Sigmoid colon (tissue), 6 donors: ENCODE measurements at regions not wholly inside any gene's neighbourhood (a gene's known extent, or its start where the extent isn't known, plus 50 kb on each side); places are given as distances from the start of the nearest gene placed in this dataset.

Experiments used
- DNase-seq: peaks from one replicate; pipeline ENCODE4 v3.0.0-alpha.2; 2019
- H3K27ac ChIP-seq, 4 donors: fragments of 200-600 bp; sonication (generic); one replicate each; pipeline ENCODE4 v1.5.1; 2016 to 2019; ENCODE audit warnings: mild to moderate bottlenecking in 1 of 4
- H3K27me3 ChIP-seq, 3 donors: fragments of 200-600 bp; sonication (generic); one replicate each; pipeline ENCODE4 v1.5.1; 2019; ENCODE audit warnings: mild to moderate bottlenecking in 1 of 3
- H3K36me3 ChIP-seq, 4 donors: fragments of 200-600 bp; sonication (generic); one replicate each; pipeline ENCODE4 v1.5.1; 2016 to 2019
- H3K4me1 ChIP-seq, 4 donors: fragments of 200-600 bp; sonication (generic); one replicate each; pipeline ENCODE4 v1.5.1; 2017 to 2019
- H3K4me3 ChIP-seq, 4 donors: fragments of 200-600 bp; sonication (generic); one replicate each; pipeline ENCODE4 v1.5.1; 2017 to 2019; ENCODE audit warnings: mild to moderate bottlenecking in 2 of 4, moderate library complexity in 1 of 4
- H3K9me3 ChIP-seq, 4 donors: fragments of 200-600 bp in 3 of 4; sonication (generic) in 3 of 4; one replicate each; pipeline versions ENCODE4 v1.5.1 to v1.6.1; 2013 to 2019
- EP300 ChIP-seq, 4 donors: sonication (generic); formaldehyde crosslinking; IDR thresholded peaks; one replicate each; pipeline ENCODE4 v1.6.1; 2017; ENCODE audit warnings: antibody characterized with exemption in 4 of 4
- POLR2A ChIP-seq, 2 donors: fragments of 450-650 bp; IDR thresholded peaks; one replicate each; pipeline ENCODE4 v1.6.1; 2016; ENCODE audit warnings: antibody characterized with exemption in 2 of 2, mild to moderate bottlenecking in 2 of 2, moderate library complexity in 2 of 2
- POLR2AphosphoS5 ChIP-seq, 4 donors: sonication (generic); formaldehyde crosslinking; IDR thresholded peaks; one replicate each; pipeline ENCODE4 v1.6.1; 2017; ENCODE audit warnings: antibody characterized with exemption in 4 of 4
- WGBS, 2 donors: extraction: QIAGEN DNeasy Blood & Tissue Kit; methylation state at CpG; one replicate each; pipeline ENCODE4 v1.1.7; 2013; 5-methylcytosine and 5-hydroxymethylcytosine counted together
- intact Hi-C: fragments of 100-400 bp; cut with DNase I; formaldehyde crosslinking; loops from one replicate; pipeline ENCODE4 v1.15.1; 2023
- TF ChIP-seq, protein P1 (sequence below), 4 experiments: fragments of 450-650 bp in 3 of 4; fragments of 200-600 bp in 1 of 4; IDR thresholded peaks; one replicate each; pipeline ENCODE4 v1.5.1; 2016 to 2019; ENCODE audit warnings: antibody characterized with exemption in 4 of 4, mild to moderate bottlenecking in 3 of 4, moderate library complexity in 2 of 4
- donor health status: healthy with polysubstance abuse.
- donor health status: healthy.

- no peak for DNase-seq
- TF ChIP-seq POLR2A (IDR thresholded peaks at IDR 0.05), result no peak
- Histone ChIP-seq H3K36me3 (no peaks in the 10 kb centered on the region), H3K4me1 (no peaks in the 10 kb centered on the region), H3K4me3 (no peak overlapping the region), H3K9me3 (no peaks in the 10 kb centered on the region), H3K27me3 (no peaks in the 10 kb centered on the region), H3K27ac (no peak overlapping the region)
- WGBS, 2 donors, result 66 to 85% methylated on average over 2 of the region's 2 CpGs
- intact Hi-C loops, result no loop called here
Observed at GRCh38 chr5:57824623-57825022, 342.0 kb upstream of the ACTBL2 start.

GRCh38 chr5:57824047-57824446 is 341.4 kb upstream of the ACTBL2 start:
- TF ChIP-seq POLR2AphosphoS5 (IDR thresholded peaks at IDR 0.05) (no peak), EP300 (IDR thresholded peaks at IDR 0.05) (no peak), POLR2A (IDR thresholded peaks at IDR 0.05) (no peak)
- TF ChIP-seq, protein P1, sequence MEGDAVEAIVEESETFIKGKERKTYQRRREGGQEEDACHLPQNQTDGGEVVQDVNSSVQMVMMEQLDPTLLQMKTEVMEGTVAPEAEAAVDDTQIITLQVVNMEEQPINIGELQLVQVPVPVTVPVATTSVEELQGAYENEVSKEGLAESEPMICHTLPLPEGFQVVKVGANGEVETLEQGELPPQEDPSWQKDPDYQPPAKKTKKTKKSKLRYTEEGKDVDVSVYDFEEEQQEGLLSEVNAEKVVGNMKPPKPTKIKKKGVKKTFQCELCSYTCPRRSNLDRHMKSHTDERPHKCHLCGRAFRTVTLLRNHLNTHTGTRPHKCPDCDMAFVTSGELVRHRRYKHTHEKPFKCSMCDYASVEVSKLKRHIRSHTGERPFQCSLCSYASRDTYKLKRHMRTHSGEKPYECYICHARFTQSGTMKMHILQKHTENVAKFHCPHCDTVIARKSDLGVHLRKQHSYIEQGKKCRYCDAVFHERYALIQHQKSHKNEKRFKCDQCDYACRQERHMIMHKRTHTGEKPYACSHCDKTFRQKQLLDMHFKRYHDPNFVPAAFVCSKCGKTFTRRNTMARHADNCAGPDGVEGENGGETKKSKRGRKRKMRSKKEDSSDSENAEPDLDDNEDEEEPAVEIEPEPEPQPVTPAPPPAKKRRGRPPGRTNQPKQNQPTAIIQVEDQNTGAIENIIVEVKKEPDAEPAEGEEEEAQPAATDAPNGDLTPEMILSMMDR (IDR thresholded peaks at IDR 0.05), result no peak

DNA sequence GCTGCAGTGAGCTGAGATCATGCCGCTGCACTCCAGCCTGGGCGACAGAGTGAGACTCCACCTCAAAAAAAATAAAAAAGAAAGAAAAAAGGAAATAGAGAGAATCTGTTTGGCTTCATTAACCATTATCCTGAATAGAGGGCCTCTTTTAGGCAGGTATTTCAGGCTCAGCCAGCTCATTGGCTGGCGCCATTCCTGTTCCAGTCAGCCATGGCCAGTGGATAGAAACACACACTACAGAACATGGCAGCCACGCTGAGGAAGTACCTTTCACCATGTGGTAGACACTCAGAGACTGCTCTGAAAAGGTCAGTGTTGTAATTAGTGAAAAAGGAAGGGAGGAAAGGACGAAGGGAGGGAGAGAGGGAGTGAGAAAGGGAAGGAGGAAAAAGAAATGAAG is 340.0 kb upstream of the ACTBL2 start:
- intact Hi-C loops, result no loop called here
- 79 to 86% methylated on average over 5 of the region's 5 CpGs for WGBS, 2 donors

More at GRCh38 chr5:57824047-57824446, 341.4 kb upstream of the ACTBL2 start:
- H3K4me1 ChIP-seq, result no peaks in the 10 kb centered on the region
- DNase-seq, result no peak
- no peak overlapping the region for H3K27ac ChIP-seq
- intact Hi-C loops, result no loop called here
- no peak overlapping the region for H3K4me3 ChIP-seq
- no peaks in the 10 kb centered on the region for H3K27me3 ChIP-seq
- WGBS, 2 donors, result 86 to 88% methylated on average over 2 of the region's 2 CpGs
- H3K36me3 ChIP-seq, result no peaks in the 10 kb centered on the region
- H3K9me3 ChIP-seq, result no peaks in the 10 kb centered on the region

DNA sequence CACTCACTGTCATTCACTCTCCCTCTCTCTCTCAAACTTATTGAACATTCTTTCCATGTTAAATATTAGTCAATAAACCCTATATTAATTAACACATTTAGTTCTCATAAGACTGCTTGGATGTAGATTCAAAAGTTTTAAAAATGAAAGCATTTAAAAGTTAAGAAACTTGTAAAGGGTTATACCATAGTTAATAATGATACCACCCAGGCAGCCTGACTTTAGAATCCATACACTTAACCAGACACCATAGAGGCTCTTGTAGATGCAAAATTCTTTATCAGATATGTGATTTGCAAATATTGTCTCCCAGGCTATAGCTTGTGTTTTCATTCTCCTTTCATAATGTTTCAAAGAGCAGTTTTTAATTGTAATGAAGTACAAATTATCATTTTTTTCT is 335.8 kb upstream of the ACTBL2 start:
- H3K4me3 ChIP-seq, result no peak overlapping the region
- DNase-seq, result no peak
- no peak overlapping the region for H3K27ac ChIP-seq
- no peaks in the 10 kb centered on the region for H3K27me3 ChIP-seq
- no peaks in the 10 kb centered on the region for H3K9me3 ChIP-seq
- TF ChIP-seq, protein P1 (IDR thresholded peaks at IDR 0.05), result no peak
- TF ChIP-seq POLR2AphosphoS5 (IDR thresholded peaks at IDR 0.05) (no peak), EP300 (IDR thresholded peaks at IDR 0.05) (no peak), POLR2A (IDR thresholded peaks at IDR 0.05) (no peak)
- intact Hi-C loops, result no loop called here
- peaks cover 0 to 10% (median 7%) of the 10 kb centered on the region in 4 donors for H3K4me1 ChIP-seq
- H3K36me3 ChIP-seq, result no peaks in the 10 kb centered on the region

More for the DNA sequence above, 340.0 kb upstream of the ACTBL2 start:
- DNase-seq, result no peak
- Histone ChIP-seq H3K9me3 (no peaks in the 10 kb centered on the region), H3K36me3 (no peaks in the 10 kb centered on the region), H3K4me1 (no peaks in the 10 kb centered on the region), H3K4me3 (no peak overlapping the region), H3K27ac (no peak overlapping the region), H3K27me3 (no peaks in the 10 kb centered on the region)
- no peak for TF ChIP-seq POLR2A (IDR thresholded peaks at IDR 0.05)
- TF ChIP-seq POLR2AphosphoS5 (IDR thresholded peaks at IDR 0.05), result no peak
- TF ChIP-seq EP300 (IDR thresholded peaks at IDR 0.05), result no peak
- TF ChIP-seq, protein P1 (IDR thresholded peaks at IDR 0.05), result no peak

DNA sequence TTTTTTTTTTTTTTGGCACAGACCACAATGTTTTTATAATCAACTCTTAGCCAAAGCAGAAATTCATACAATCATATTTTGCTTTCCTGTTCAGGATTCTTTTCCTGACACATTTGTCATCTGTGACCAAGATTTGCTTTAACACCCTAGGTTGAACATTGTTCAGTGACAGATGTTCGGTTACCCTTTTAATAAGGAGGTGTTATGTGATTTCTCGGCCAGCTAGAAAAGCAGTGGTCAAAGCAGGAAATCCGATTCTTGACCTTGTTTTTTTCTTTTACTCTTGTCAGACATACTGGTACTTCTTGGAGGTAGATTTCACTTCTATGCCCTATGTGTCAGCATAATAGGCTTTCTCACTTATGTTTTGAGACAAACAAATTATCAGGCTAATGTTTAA is 335.3 kb upstream of the ACTBL2 start:
- Histone ChIP-seq H3K4me3 (no peak overlapping the region), H3K4me1 (peaks cover 0 to 10% (median 7%) of the 10 kb centered on the region in 4 donors), H3K36me3 (no peaks in the 10 kb centered on the region), H3K9me3 (no peaks in the 10 kb centered on the region), H3K27me3 (no peaks in the 10 kb centered on the region), H3K27ac (no peak overlapping the region)
- no peak for DNase-seq
- no peak for TF ChIP-seq POLR2AphosphoS5 (IDR thresholded peaks at IDR 0.05)
- TF ChIP-seq, protein P1 (IDR thresholded peaks at IDR 0.05), result no peak
- no peak for TF ChIP-seq EP300 (IDR thresholded peaks at IDR 0.05)
- no peak for TF ChIP-seq POLR2A (IDR thresholded peaks at IDR 0.05)
- intact Hi-C loops, result no loop called here
- 77 to 83% methylated on average over 3 of the region's 3 CpGs for WGBS, 2 donors
